Mesenchymal stem cell (in vitro differentiated cells and primary cell): ENCODE measurements at regions not wholly inside any gene's neighbourhood (a gene's known extent, or its start where the extent isn't known, plus 50 kb on each side); places are given as distances from the start of the nearest gene placed in this dataset.
A peak's percentile ranks its signal among the peaks of the same experiment; 100 is the strongest.

Experiments
- DNase-seq: peaks from one replicate; pipeline ENCODE4 v3.0.0-alpha.2; 2013
- H2AFZ ChIP-seq: one replicate; pipeline ENCODE4 v1.6.1; 2013; ENCODE audit warnings: low read depth, mild to moderate bottlenecking, control low read depth, inconsistent platforms, low read length, moderate library complexity
- H2AK5ac ChIP-seq: 2 replicates; pipeline ENCODE4 v1.6.1; 2013; ENCODE audit warnings: low read length, moderate library complexity, mild to moderate bottlenecking, inconsistent platforms; ENCODE audit not compliant: severe bottlenecking
- H2BK120ac ChIP-seq: one replicate; pipeline ENCODE4 v1.6.1; 2013; ENCODE audit warnings: low read depth, mild to moderate bottlenecking, inconsistent platforms, low read length, moderate library complexity
- H2BK12ac ChIP-seq, 2 experiments: one replicate each; pipeline ENCODE4 v1.6.1; 2013; ENCODE audit warnings: inconsistent platforms in 2 of 2, low read length in 2 of 2, mild to moderate bottlenecking in 2 of 2, moderate library complexity in 2 of 2, control low read depth in 1 of 2
- H2BK15ac ChIP-seq: one replicate; pipeline ENCODE4 v1.6.1; 2013; ENCODE audit warnings: mild to moderate bottlenecking, low read depth, inconsistent platforms; ENCODE audit not compliant: poor library complexity, severe bottlenecking
- H2BK5ac ChIP-seq: 2 replicates; pipeline ENCODE4 v1.6.1; 2013; ENCODE audit warnings: low read depth, mild to moderate bottlenecking, low read length, control low read depth, inconsistent platforms; ENCODE audit not compliant: poor library complexity, severe bottlenecking
- H3K14ac ChIP-seq, 2 experiments: one replicate each; pipeline ENCODE4 v1.6.1; 2013; ENCODE audit warnings: inconsistent platforms in 2 of 2, low read length in 2 of 2, control low read depth in 1 of 2, mild to moderate bottlenecking in 1 of 2, moderate library complexity in 1 of 2
- H3K18ac ChIP-seq, 2 experiments: one replicate each; pipeline ENCODE4 v1.6.1; 2013; ENCODE audit warnings: inconsistent platforms in 2 of 2, low read length in 2 of 2, control low read depth in 1 of 2, low read depth in 1 of 2, mild to moderate bottlenecking in 1 of 2
- H3K23ac ChIP-seq, 2 experiments: one replicate each; pipeline ENCODE4 v1.6.1; 2013; ENCODE audit warnings: inconsistent platforms in 2 of 2, low read length in 2 of 2, mild to moderate bottlenecking in 2 of 2, moderate library complexity in 2 of 2, control low read depth in 1 of 2
- H3K27ac ChIP-seq: 2 replicates; pipeline ENCODE4 v1.5.1; 2013; ENCODE audit warnings: mild to moderate bottlenecking, moderate library complexity, low read length, control low read depth, inconsistent platforms; ENCODE audit not compliant: poor library complexity, severe bottlenecking
- H3K27me3 ChIP-seq, 2 experiments: 2 replicates each; pipeline versions ENCODE4 v1.6.1 to v1.7.0; 2013; ENCODE audit warnings: low read length in 2 of 2, mild to moderate bottlenecking in 2 of 2, moderate library complexity in 2 of 2, control low read depth in 1 of 2, inconsistent platforms in 1 of 2; ENCODE audit not compliant: control insufficient read depth in 1 of 2, insufficient read depth in 1 of 2
- H3K36me3 ChIP-seq, 2 experiments: 2 replicates each; pipeline versions ENCODE4 v1.6.1 to v1.7.0; 2013; ENCODE audit warnings: low read length in 2 of 2, control low read depth in 1 of 2, inconsistent platforms in 1 of 2, low read depth in 1 of 2, mild to moderate bottlenecking in 1 of 2; ENCODE audit not compliant: insufficient read depth in 2 of 2, control insufficient read depth in 1 of 2
- H3K4ac ChIP-seq, 2 experiments: one replicate each; pipeline ENCODE4 v1.6.1; 2013; ENCODE audit warnings: inconsistent platforms in 2 of 2, low read length in 2 of 2, mild to moderate bottlenecking in 2 of 2, moderate library complexity in 2 of 2, control low read depth in 1 of 2, low read depth in 1 of 2
- H3K4me1 ChIP-seq: 2 replicates; pipeline ENCODE4 v1.6.1; 2013; ENCODE audit warnings: low read depth, low read length, control low read depth; ENCODE audit not compliant: control insufficient read depth, insufficient read depth
- H3K4me2 ChIP-seq: 2 replicates; pipeline ENCODE4 v1.6.1; 2013; ENCODE audit warnings: low read length, mild to moderate bottlenecking, inconsistent platforms; ENCODE audit not compliant: poor library complexity, severe bottlenecking
- H3K4me3 ChIP-seq, 2 experiments: 2 replicates each; pipeline versions ENCODE4 v1.5.1 to v1.7.0; 2013; ENCODE audit warnings: low read length in 2 of 2, mild to moderate bottlenecking in 2 of 2, control low read depth in 1 of 2, low read depth in 1 of 2; ENCODE audit not compliant: insufficient read depth in 1 of 2
- H3K79me1 ChIP-seq: replicated peaks from 2 replicates; pipeline ENCODE4 v1.6.1; 2013; ENCODE audit warnings: mild to moderate bottlenecking, control low read depth, low read length, inconsistent platforms; ENCODE audit not compliant: poor library complexity, severe bottlenecking
- H3K9ac ChIP-seq: 2 replicates; pipeline ENCODE4 v1.7.0; 2013; ENCODE audit warnings: mild to moderate bottlenecking, low read length, moderate library complexity
- H3K9me3 ChIP-seq: 2 replicates; pipeline ENCODE4 v1.7.0; 2013; ENCODE audit warnings: mild to moderate bottlenecking, low read length; ENCODE audit not compliant: control insufficient read depth
- H4K8ac ChIP-seq: one replicate; pipeline ENCODE4 v1.6.1; 2013; ENCODE audit warnings: inconsistent platforms, mild to moderate bottlenecking, low read length, moderate library complexity
- H4K91ac ChIP-seq: one replicate; pipeline ENCODE4 v1.6.1; 2013; ENCODE audit warnings: mild to moderate bottlenecking, low read length, inconsistent platforms
- WGBS: methylation state at CpG from one replicate; pipeline ENCODE4 v1.1.7; 2013; ENCODE audit warnings: mixed read lengths; 5-methylcytosine and 5-hydroxymethylcytosine counted together

- DNase-seq, result no peak
- H3K4me3 ChIP-seq, result peak overlapping the region in 1 of 2 experiments; percentile 60
- no peak overlapping the region for H2BK5ac ChIP-seq
- WGBS, result 78% methylated on average over 7 of the region's 9 CpGs
- H2AFZ ChIP-seq, result no peak overlapping the region
- no peak overlapping the region for H2BK120ac ChIP-seq
- no peak overlapping the region for H3K23ac ChIP-seq
- H3K14ac ChIP-seq, result no peak overlapping the region
- H3K4me2 ChIP-seq, result peak overlapping the region; percentile 47
- no peaks in the 10 kb centered on the region for H3K27me3 ChIP-seq
- no peak overlapping the region for H3K18ac ChIP-seq
- H3K4me1 ChIP-seq, result peaks cover 6% of the 10 kb centered on the region
- H4K91ac ChIP-seq, result no peak overlapping the region
- no peak overlapping the region for H4K8ac ChIP-seq
- no peak overlapping the region for H3K27ac ChIP-seq
- no peak overlapping the region for H3K4ac ChIP-seq
- no peaks in the 10 kb centered on the region for H3K36me3 ChIP-seq
- H2BK12ac ChIP-seq, result no peak overlapping the region
- no peaks in the 10 kb centered on the region for H3K9me3 ChIP-seq
- H2AK5ac ChIP-seq, result no peak overlapping the region
- peak overlapping the region; percentile 72 for H3K9ac ChIP-seq
- H2BK15ac ChIP-seq, result no peak overlapping the region
- H3K79me1 ChIP-seq, result no peaks in the 10 kb centered on the region
These were observed 93.2 kb upstream of the AGTR1 start for GRCh38 chr3:148604270-148605085.

GRCh38 chr3:148605521-148605920 lies 92.2 kb upstream of the AGTR1 start:
- no peak overlapping the region for H4K8ac ChIP-seq
- no peak overlapping the region for H3K23ac ChIP-seq
- no peak for DNase-seq
- H3K9me3 ChIP-seq, result no peaks in the 10 kb centered on the region
- no peak overlapping the region for H3K4me3 ChIP-seq
- no peak overlapping the region for H2BK12ac ChIP-seq
- no peak overlapping the region for H2AK5ac ChIP-seq
- no peak overlapping the region for H3K4ac ChIP-seq
- no peaks in the 10 kb centered on the region for H3K79me1 ChIP-seq
- H2BK120ac ChIP-seq, result no peak overlapping the region
- peaks cover 6% of the 10 kb centered on the region for H3K4me1 ChIP-seq
- H4K91ac ChIP-seq, result no peak overlapping the region
- H2AFZ ChIP-seq, result no peak overlapping the region
- H3K14ac ChIP-seq, result no peak overlapping the region
- H3K9ac ChIP-seq, result no peak overlapping the region
- H3K4me2 ChIP-seq, result no peak overlapping the region
- no peaks in the 10 kb centered on the region for H3K36me3 ChIP-seq
- no peak overlapping the region for H2BK5ac ChIP-seq
- no peak overlapping the region for H3K18ac ChIP-seq
- H3K27ac ChIP-seq, result no peak overlapping the region
- H2BK15ac ChIP-seq, result no peak overlapping the region
- H3K27me3 ChIP-seq, result no peaks in the 10 kb centered on the region

GRCh38 chr3:148606979-148607378 lies 90.7 kb upstream of the AGTR1 start:
- H3K79me1 ChIP-seq, result no peaks in the 10 kb centered on the region
- H2AK5ac ChIP-seq, result no peak overlapping the region
- no peaks in the 10 kb centered on the region for H3K27me3 ChIP-seq
- H2BK15ac ChIP-seq, result no peak overlapping the region
- no peak overlapping the region for H3K4me2 ChIP-seq
- no peak overlapping the region for H3K18ac ChIP-seq
- H2AFZ ChIP-seq, result no peak overlapping the region
- no peak overlapping the region for H3K23ac ChIP-seq
- no peak overlapping the region for H4K91ac ChIP-seq
- H3K4ac ChIP-seq, result no peak overlapping the region
- no peak overlapping the region for H2BK12ac ChIP-seq
- no peak for DNase-seq
- H3K9me3 ChIP-seq, result no peaks in the 10 kb centered on the region
- H3K27ac ChIP-seq, result no peak overlapping the region
- no peak overlapping the region for H2BK120ac ChIP-seq
- no peaks in the 10 kb centered on the region for H3K36me3 ChIP-seq
- H3K9ac ChIP-seq, result no peak overlapping the region
- no peak overlapping the region for H3K4me3 ChIP-seq
- H3K4me1 ChIP-seq, result peaks cover 3% of the 10 kb centered on the region
- H3K14ac ChIP-seq, result no peak overlapping the region
- no peak overlapping the region for H4K8ac ChIP-seq
- no peak overlapping the region for H2BK5ac ChIP-seq

GRCh38 chr3:148607491-148607890 lies 90.2 kb upstream of the AGTR1 start:
- no peak overlapping the region for H3K23ac ChIP-seq
- H3K4me1 ChIP-seq, result peaks cover 3% of the 10 kb centered on the region
- no peak overlapping the region for H4K8ac ChIP-seq
- no peaks in the 10 kb centered on the region for H3K36me3 ChIP-seq
- no peak overlapping the region for H2AK5ac ChIP-seq
- H3K4me3 ChIP-seq, result no peak overlapping the region
- H2BK15ac ChIP-seq, result no peak overlapping the region
- H3K27ac ChIP-seq, result no peak overlapping the region
- H3K4me2 ChIP-seq, result no peak overlapping the region
- H2BK5ac ChIP-seq, result no peak overlapping the region
- H3K14ac ChIP-seq, result no peak overlapping the region
- H3K27me3 ChIP-seq, result no peaks in the 10 kb centered on the region
- DNase-seq, result no peak
- no peak overlapping the region for H3K18ac ChIP-seq
- H3K9ac ChIP-seq, result no peak overlapping the region
- H3K9me3 ChIP-seq, result no peaks in the 10 kb centered on the region
- no peak overlapping the region for H2BK12ac ChIP-seq
- no peak overlapping the region for H2BK120ac ChIP-seq
- no peak overlapping the region for H2AFZ ChIP-seq
- no peak overlapping the region for H4K91ac ChIP-seq
- no peaks in the 10 kb centered on the region for H3K79me1 ChIP-seq
- no CpG with 5 or more reads among the region's 1 CpG for WGBS
- H3K4ac ChIP-seq, result no peak overlapping the region
